ENCODE measurements at regions not wholly inside any gene's neighbourhood (a gene's known extent, or its start where the extent isn't known, plus 50 kb on each side); places are given as distances from the start of the nearest gene placed in this dataset.
"Not testable (repeated sequence)": the region's sequence is repeated elsewhere in the genome, so short reads cannot be mapped to it uniquely, and the experiment has no call there.

- Mint-ChIP-seq H3K36me3 (peaks cover 0 to 33% of the 10 kb centered on the region in 2 donors), H3K27ac (peak overlapping the region; percentile 96 to 98), H3K9me3 (peaks cover 0 to 13% of the 10 kb centered on the region in 2 donors)
- no peak for ATAC-seq
- DNase-seq (ENCODE audit: low spot score in 2 of 2): no peak
These were observed 124.8 kb upstream of the SLC39A10 start for GRCh38 chr2:195532255-195532627.

- H3K9me3 Mint-ChIP-seq: peaks cover 0 to 13% of the 10 kb centered on the region in 2 donors
- H3K27ac Mint-ChIP-seq: peak overlapping the region; percentile 96 to 98
- peaks cover 0 to 33% of the 10 kb centered on the region in 2 donors for H3K36me3 Mint-ChIP-seq
- no peak for ATAC-seq
- DNase-seq (ENCODE audit: low spot score in 2 of 2): no peak
These were observed 125.3 kb upstream of the SLC39A10 start for GRCh38 chr2:195531754-195532153.

- Mint-ChIP-seq H3K36me3 (peaks cover 12 to 20% of the 10 kb centered on the region in 2 donors), H3K27ac (peak overlapping the region in 1 of 2 donors; percentile 44)
- not testable (repeated sequence) for H3K9me3 Mint-ChIP-seq; ATAC-seq; DNase-seq (ENCODE audit: low spot score in 2 of 2)
These were observed 133.8 kb upstream of the SLC39A10 start for GRCh38 chr2:195523242-195523641.

- Mint-ChIP-seq H3K36me3 (peaks cover 12 to 33% of the 10 kb centered on the region in 2 donors), H3K9me3 (peaks cover 6 to 7% of the 10 kb centered on the region in 2 donors), H3K27ac (no peak overlapping the region)
- ATAC-seq (no peak), DNase-seq (ENCODE audit: low spot score in 2 of 2) (no peak)
These were observed 135.4 kb upstream of the SLC39A10 start for GRCh38 chr2:195521589-195521988.

GRCh38 chr2:195520671-195521155 is 136.3 kb upstream of the SLC39A10 start:
- Mint-ChIP-seq H3K36me3 (peaks cover 7 to 35% of the 10 kb centered on the region in 2 donors), H3K27ac (no peak overlapping the region), H3K9me3 (peaks cover 2% of the 10 kb centered on the region in 2 donors)
- no peak for ATAC-seq
- no peak for DNase-seq (ENCODE audit: low spot score in 2 of 2)

- DNase-seq (ENCODE audit: low spot score in 2 of 2) (no peak), ATAC-seq (no peak)
- peaks cover 0 to 29% of the 10 kb centered on the region in 2 donors for H3K36me3 Mint-ChIP-seq
- peaks cover 0 to 5% of the 10 kb centered on the region in 2 donors for H3K9me3 Mint-ChIP-seq
- no peak overlapping the region for H3K27ac Mint-ChIP-seq
These were observed 141.5 kb upstream of the SLC39A10 start for GRCh38 chr2:195515551-195515950.

GRCh38 chr2:195514365-195514764 is 142.7 kb upstream of the SLC39A10 start:
- DNase-seq (ENCODE audit: low spot score in 2 of 2) (no peak), ATAC-seq (no peak)
- H3K36me3 Mint-ChIP-seq: peaks cover 3 to 35% of the 10 kb centered on the region in 2 donors
- no peak overlapping the region for H3K27ac Mint-ChIP-seq
- H3K9me3 Mint-ChIP-seq: peaks cover 0 to 15% of the 10 kb centered on the region in 2 donors

- peaks cover 5 to 43% of the 10 kb centered on the region in 2 donors for H3K36me3 Mint-ChIP-seq
These were observed 143.9 kb upstream of the SLC39A10 start for GRCh38 chr2:195513119-195513518.

GRCh38 chr2:195509551-195509950 is 147.5 kb upstream of the SLC39A10 start:
- no peak for ATAC-seq
- H3K36me3 Mint-ChIP-seq: peaks cover 10 to 39% of the 10 kb centered on the region in 2 donors
- H3K27ac Mint-ChIP-seq: no peak overlapping the region
- peaks cover 0 to 26% of the 10 kb centered on the region in 2 donors for H3K9me3 Mint-ChIP-seq
- no peak for DNase-seq (ENCODE audit: low spot score in 2 of 2)

More at GRCh38 chr2:195513119-195513518, 143.9 kb upstream of the SLC39A10 start:
- ATAC-seq (no peak), DNase-seq (ENCODE audit: low spot score in 2 of 2) (no peak)
- Mint-ChIP-seq H3K9me3 (peaks cover 0 to 16% of the 10 kb centered on the region in 2 donors), H3K27ac (no peak overlapping the region)

GRCh38 chr2:195508139-195508455 is 148.9 kb upstream of the SLC39A10 start:
- ATAC-seq (no peak), DNase-seq (ENCODE audit: low spot score in 2 of 2) (no peak)
- peaks cover 10 to 42% of the 10 kb centered on the region in 2 donors for H3K36me3 Mint-ChIP-seq
- peaks cover 0 to 28% of the 10 kb centered on the region in 2 donors for H3K9me3 Mint-ChIP-seq
- H3K27ac Mint-ChIP-seq: no peak overlapping the region

- Mint-ChIP-seq H3K36me3 (peaks cover 10 to 42% of the 10 kb centered on the region in 2 donors), H3K27ac (no peak overlapping the region), H3K9me3 (peaks cover 0 to 25% of the 10 kb centered on the region in 2 donors)
- DNase-seq (ENCODE audit: low spot score in 2 of 2) (no peak), ATAC-seq (no peak)
These were observed 149.4 kb upstream of the SLC39A10 start for GRCh38 chr2:195507447-195508138.

- Mint-ChIP-seq H3K27ac (no peak overlapping the region), H3K36me3 (peaks cover 10 to 46% of the 10 kb centered on the region in 2 donors), H3K9me3 (peaks cover 0 to 26% of the 10 kb centered on the region in 2 donors)
- DNase-seq (ENCODE audit: low spot score in 2 of 2) (no peak), ATAC-seq (no peak)
These were observed 151.3 kb upstream of the SLC39A10 start for GRCh38 chr2:195505701-195506100.

GRCh38 chr2:195503208-195503607 is 153.8 kb upstream of the SLC39A10 start:
- ATAC-seq: no peak
- Mint-ChIP-seq H3K9me3 (peaks cover 0 to 16% of the 10 kb centered on the region in 2 donors), H3K27ac (no peak overlapping the region), H3K36me3 (peaks cover 5 to 37% of the 10 kb centered on the region in 2 donors)
- no peak for DNase-seq (ENCODE audit: low spot score in 2 of 2)

- Mint-ChIP-seq H3K36me3 (peaks cover 0 to 38% of the 10 kb centered on the region in 2 donors), H3K9me3 (peaks cover 0 to 13% of the 10 kb centered on the region in 2 donors), H3K27ac (no peak overlapping the region)
- DNase-seq (ENCODE audit: low spot score in 2 of 2): no peak
- ATAC-seq: no peak
These were observed 155.3 kb upstream of the SLC39A10 start for GRCh38 chr2:195501746-195502145.

GRCh38 chr2:195500879-195501278 is 156.1 kb upstream of the SLC39A10 start:
- H3K9me3 Mint-ChIP-seq: peaks cover 0 to 12% of the 10 kb centered on the region in 2 donors
- no peak overlapping the region for H3K27ac Mint-ChIP-seq
- no peak for ATAC-seq
- peaks cover 0 to 45% of the 10 kb centered on the region in 2 donors for H3K36me3 Mint-ChIP-seq
- DNase-seq (ENCODE audit: low spot score in 2 of 2): no peak

GRCh38 chr2:195498839-195499490 is 158.1 kb upstream of the SLC39A10 start:
- Mint-ChIP-seq H3K36me3 (peaks cover 0 to 44% of the 10 kb centered on the region in 2 donors), H3K9me3 (peaks cover 0 to 7% of the 10 kb centered on the region in 2 donors), H3K27ac (no peak overlapping the region)
- DNase-seq (ENCODE audit: low spot score in 2 of 2): no peak
- no peak for ATAC-seq

- ATAC-seq (peak in 1 of 2 donors; percentile 53), DNase-seq (ENCODE audit: low spot score in 2 of 2) (peak in 1 of 2 donors; percentile 25)
- H3K27ac Mint-ChIP-seq: peak overlapping the region; percentile 29 to 87
These were observed 158.8 kb upstream of the SLC39A10 start for GRCh38 chr2:195498176-195498575.

More at GRCh38 chr2:195498176-195498575, 158.8 kb upstream of the SLC39A10 start:
- Mint-ChIP-seq H3K36me3 (peaks cover 0 to 52% of the 10 kb centered on the region in 2 donors), H3K9me3 (peaks cover 0 to 12% of the 10 kb centered on the region in 2 donors)
